HCT116 (cell line): ENCODE measurements at regions not wholly inside any gene's neighbourhood (a gene's known extent, or its start where the extent isn't known, plus 50 kb on each side); places are given as distances from the start of the nearest gene placed in this dataset.

ENCODE experiments used
- ATAC-seq: fragments of 200-7000 bp; cut with Tn5 transposase; 2 replicates; pipeline ENCODE4 v1.9.1; 2020; ENCODE audit warnings: mild to moderate bottlenecking, moderate library complexity
- BruUV-seq: library from RNA; stranded (reverse); fragments of 400-500 nt; replicated peaks from 2 replicates; lab custom pipeline; 2021; lab: Mats Ljungman, UMichigan
- CTCF ChIA-PET: fragments of 300-600 bp; sonication (Branson Sonifier 250); formaldehyde crosslinking; loops from one replicate; lab custom pipeline; 2021; ENCODE audit warnings: antibody characterized with exemption; lab: Charles Lee
- POLR2A ChIA-PET: fragments of 300-600, 350-600 bp; sonication (Branson Sonifier 250); formaldehyde crosslinking; loops from one replicate; lab custom pipeline; 2021; ENCODE audit warnings: antibody characterized with exemption; lab: Charles Lee
- RAD21 ChIA-PET, 2 experiments: fragments of 300-600 bp; sonication (Branson Sonifier 250); formaldehyde crosslinking; loops; one replicate each; lab custom pipeline; 2023; ENCODE audit warnings: low total read pairs in 2 of 2; ENCODE audit not compliant: uncharacterized antibody in 2 of 2, unreplicated experiment in 2 of 2, low non-redundant PET in 1 of 2; lab: Charles Lee
- DNase-seq: peaks from one replicate; pipeline ENCODE4 v3.0.0-alpha.2; 2010; ENCODE audit warnings: low read depth, low spot score
- H2AFZ ChIP-seq: fragments of 200-600 bp; shearing (Covaris generic), sonication (generic); 2 replicates; pipeline ENCODE4 v1.6.1; 2017; ENCODE audit warnings: low read depth, mixed run types, mixed read lengths, antibody characterized with exemption, low read length; ENCODE audit not compliant: poor library complexity, severe bottlenecking
- H3K27ac ChIP-seq: 2 replicates; pipeline ENCODE4 v1.5.1; 2012; ENCODE audit warnings: low read depth, low read length
- H3K27me3 ChIP-seq: fragments of 200-600 bp; sonication (generic); 2 replicates; pipeline ENCODE4 v1.6.1; 2016; ENCODE audit warnings: mixed run types, low read length, mixed read lengths; ENCODE audit not compliant: insufficient read depth
- H3K36me3 ChIP-seq, 2 experiments: fragments of 200-500 bp in 1 of 2; fragments of 200-600 bp in 1 of 2; sonication (Bioruptor generic) in 1 of 2; sonication (generic) in 1 of 2; 2 replicates each; pipeline versions ENCODE4 v1.5.1 to v1.6.1; 2014 to 2016; ENCODE audit warnings: low read length in 2 of 2, inconsistent platforms in 1 of 2, mixed read lengths in 1 of 2, mixed run types in 1 of 2; ENCODE audit not compliant: insufficient read depth in 2 of 2, control insufficient read depth in 1 of 2
- H3K4me1 ChIP-seq, 2 experiments: fragments of 200-600 bp in 1 of 2; sonication (generic) in 1 of 2; 2 replicates each; pipeline versions ENCODE4 v1.5.1 to v1.6.1; 2012 to 2017; ENCODE audit warnings: low read length in 2 of 2, inconsistent platforms in 1 of 2, mild to moderate bottlenecking in 1 of 2, mixed read lengths in 1 of 2, mixed run types in 1 of 2, moderate library complexity in 1 of 2; ENCODE audit not compliant: insufficient read depth in 2 of 2, control insufficient read depth in 1 of 2
- H3K4me2 ChIP-seq: fragments of 200-600 bp; sonication (generic); 2 replicates; pipeline ENCODE4 v1.6.1; 2017; ENCODE audit warnings: mixed run types, low read length, mixed read lengths
- H3K4me3 ChIP-seq, 2 experiments: fragments of 200-600 bp in 1 of 2; sonication (generic) in 1 of 2; replicated peaks in 1 of 2; 2 replicates each; pipeline ENCODE4 v1.5.1; 2011 to 2016; ENCODE audit warnings: low read length in 2 of 2, control low read depth in 1 of 2, low read depth in 1 of 2, mild to moderate bottlenecking in 1 of 2, mixed read lengths in 1 of 2, mixed run types in 1 of 2
- H3K79me2 ChIP-seq: fragments of 200-600 bp; sonication (generic); 2 replicates; pipeline ENCODE4 v1.6.1; 2017; ENCODE audit warnings: mild to moderate bottlenecking, mixed run types, low read length, moderate library complexity, mixed read lengths; ENCODE audit not compliant: insufficient read depth
- H3K9ac ChIP-seq: fragments of 200-600 bp; sonication (generic); 2 replicates; pipeline ENCODE4 v1.6.1; 2016; ENCODE audit warnings: low read length, mixed read lengths
- H3K9me2 ChIP-seq: fragments of 200-600 bp; sonication (generic), shearing (Covaris generic); 2 replicates; pipeline ENCODE4 v1.6.1; 2017; ENCODE audit warnings: mixed run types, mild to moderate bottlenecking, moderate library complexity; ENCODE audit not compliant: insufficient read depth
- H3K9me3 ChIP-seq, 2 experiments: fragments of 200-500 bp in 1 of 2; fragments of 200-600 bp in 1 of 2; sonication (Bioruptor generic) in 1 of 2; sonication (generic) in 1 of 2; 2 replicates each; pipeline ENCODE4 v1.6.1; 2014 to 2017; ENCODE audit warnings: low read length in 2 of 2, mixed read lengths in 2 of 2, inconsistent platforms in 1 of 2, low read depth in 1 of 2, mild to moderate bottlenecking in 1 of 2, mixed run types in 1 of 2, moderate library complexity in 1 of 2; ENCODE audit not compliant: control insufficient read depth in 1 of 2, insufficient read depth in 1 of 2
- H4K20me1 ChIP-seq: fragments of 200-600 bp; sonication (generic), shearing (Covaris generic); 2 replicates; pipeline ENCODE4 v1.6.1; 2017; ENCODE audit warnings: mixed run types, mild to moderate bottlenecking, moderate library complexity; ENCODE audit not compliant: insufficient read depth
- CEBPB ChIP-seq: IDR thresholded peaks from 2 replicates; pipeline ENCODE4 v1.6.1; 2012; ENCODE audit warnings: low read depth
- EGR1 ChIP-seq: IDR thresholded peaks from 2 replicates; pipeline ENCODE4 v1.6.1; 2012; ENCODE audit warnings: low read depth
- EZH2 ChIP-seq: fragments of 200-600 bp; sonication (generic); IDR thresholded peaks from 2 replicates; pipeline ENCODE4 v1.6.1; 2017; ENCODE audit warnings: antibody characterized with exemption, mixed run types
- FOSL1 ChIP-seq: IDR thresholded peaks from 2 replicates; pipeline ENCODE4 v1.6.1; 2012; ENCODE audit warnings: low read depth
- JUND ChIP-seq: IDR thresholded peaks from 2 replicates; pipeline ENCODE4 v1.6.1; 2012
- RAD21 ChIP-seq: IDR thresholded peaks from 2 replicates; pipeline ENCODE4 v1.6.1; 2012; ENCODE audit warnings: low read depth, mild to moderate bottlenecking
- TCF7L2 ChIP-seq: IDR thresholded peaks from 2 replicates; pipeline ENCODE4 v1.7.0; 2011; ENCODE audit warnings: borderline replicate concordance, inconsistent platforms; ENCODE audit not compliant: insufficient read depth, insufficient read length; ENCODE audit errors: extremely low read depth
- ZFX ChIP-seq: fragments of 450-650 bp; IDR thresholded peaks from 2 replicates; pipeline ENCODE4 v1.6.1; 2017
- ZNF274 ChIP-seq: fragments of 200-500 bp; sonication (Bioruptor generic); IDR thresholded peaks from 2 replicates; pipeline ENCODE4 v1.6.1; 2014; ENCODE audit warnings: mild to moderate bottlenecking, low read depth, low read length, inconsistent platforms
- intact Hi-C: fragments of 100-400 bp; cut with micrococcal nuclease; formaldehyde crosslinking; loops from 2 replicates; pipeline ENCODE4 v1.10.0; 2022
- TF ChIP-seq, protein P1 (sequence below): IDR thresholded peaks from 2 replicates; pipeline ENCODE4 v1.6.1; 2012
- TF ChIP-seq, protein P2 (sequence below): IDR thresholded peaks from 2 replicates; pipeline ENCODE4 v1.6.1; 2011; ENCODE audit warnings: mild to moderate bottlenecking, low read length, moderate library complexity; ENCODE audit not compliant: insufficient replicate concordance; ENCODE audit errors: extremely low read depth

DNA sequence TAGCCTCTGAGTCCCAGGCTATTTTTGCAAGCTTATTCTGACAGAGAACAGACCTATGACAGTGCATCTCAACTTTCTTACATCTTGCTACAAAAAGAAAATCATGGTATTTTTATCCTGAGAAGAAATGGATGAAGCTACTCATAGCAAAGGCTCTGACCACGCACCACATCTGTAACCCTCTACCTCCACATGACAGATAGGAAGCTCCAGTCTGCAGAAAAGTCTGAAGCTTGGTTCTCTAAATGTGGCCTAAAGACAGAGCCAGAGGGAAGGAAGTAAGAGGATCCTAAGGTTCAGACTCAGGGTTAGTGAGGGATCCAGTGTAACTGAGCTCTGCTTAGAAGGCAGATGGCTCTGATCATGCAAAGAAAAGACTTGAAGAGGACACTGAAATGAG lies 58.4 kb upstream of the ABCB5 start:
- H3K9me2 ChIP-seq = no peaks in the 10 kb centered on the region
- intact Hi-C loops = no loop called here

GRCh38 chr7:20558963-20559716 lies 56.3 kb upstream of the ABCB5 start:
- DNase-seq (no peak), ATAC-seq (no peak)
- no peaks in the 10 kb centered on the region for H3K9me3 ChIP-seq
- no peak overlapping the region for H2AFZ ChIP-seq
- POLR2A ChIA-PET = no interaction called here
- H3K27ac ChIP-seq = no peak overlapping the region
- no peak overlapping the region for H3K9ac ChIP-seq
- H3K9me2 ChIP-seq = no peaks in the 10 kb centered on the region
- H3K36me3 ChIP-seq = no peaks in the 10 kb centered on the region
- intact Hi-C loops = no loop called here
- RAD21 ChIA-PET = no interaction called here
- H3K4me3 ChIP-seq = no peak overlapping the region
- H3K27me3 ChIP-seq = no peaks in the 10 kb centered on the region
- no peak overlapping the region for H3K4me2 ChIP-seq
- no TSS peak for BruUV-seq
- H4K20me1 ChIP-seq = no peaks in the 10 kb centered on the region
- no peaks in the 10 kb centered on the region; a peak in 1 of 4 replicates for H3K4me1 ChIP-seq
- no peaks in the 10 kb centered on the region for H3K79me2 ChIP-seq
- CTCF ChIA-PET = no interaction called here
- no peak for TF ChIP-seq TCF7L2
- no peak for TF ChIP-seq FOSL1
- TF ChIP-seq ZFX = no peak
- TF ChIP-seq CEBPB = no peak
- TF ChIP-seq, protein P1, sequence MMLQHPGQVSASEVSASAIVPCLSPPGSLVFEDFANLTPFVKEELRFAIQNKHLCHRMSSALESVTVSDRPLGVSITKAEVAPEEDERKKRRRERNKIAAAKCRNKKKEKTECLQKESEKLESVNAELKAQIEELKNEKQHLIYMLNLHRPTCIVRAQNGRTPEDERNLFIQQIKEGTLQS = no peak
- TF ChIP-seq JUND = no peak
- TF ChIP-seq, all 23 proteins: peak for 0

More for the DNA sequence above, 58.4 kb upstream of the ABCB5 start:
- ChIA-PET RAD21 (no interaction called here), CTCF (no interaction called here), POLR2A (no interaction called here)
- DNase-seq (no peak), ATAC-seq (no peak)
- no peaks in the 10 kb centered on the region; a peak in 1 of 4 replicates for H3K4me1 ChIP-seq
- H3K27ac ChIP-seq = no peak overlapping the region
- no peak overlapping the region for H2AFZ ChIP-seq
- H3K9ac ChIP-seq = no peak overlapping the region
- TF ChIP-seq, protein P2, sequence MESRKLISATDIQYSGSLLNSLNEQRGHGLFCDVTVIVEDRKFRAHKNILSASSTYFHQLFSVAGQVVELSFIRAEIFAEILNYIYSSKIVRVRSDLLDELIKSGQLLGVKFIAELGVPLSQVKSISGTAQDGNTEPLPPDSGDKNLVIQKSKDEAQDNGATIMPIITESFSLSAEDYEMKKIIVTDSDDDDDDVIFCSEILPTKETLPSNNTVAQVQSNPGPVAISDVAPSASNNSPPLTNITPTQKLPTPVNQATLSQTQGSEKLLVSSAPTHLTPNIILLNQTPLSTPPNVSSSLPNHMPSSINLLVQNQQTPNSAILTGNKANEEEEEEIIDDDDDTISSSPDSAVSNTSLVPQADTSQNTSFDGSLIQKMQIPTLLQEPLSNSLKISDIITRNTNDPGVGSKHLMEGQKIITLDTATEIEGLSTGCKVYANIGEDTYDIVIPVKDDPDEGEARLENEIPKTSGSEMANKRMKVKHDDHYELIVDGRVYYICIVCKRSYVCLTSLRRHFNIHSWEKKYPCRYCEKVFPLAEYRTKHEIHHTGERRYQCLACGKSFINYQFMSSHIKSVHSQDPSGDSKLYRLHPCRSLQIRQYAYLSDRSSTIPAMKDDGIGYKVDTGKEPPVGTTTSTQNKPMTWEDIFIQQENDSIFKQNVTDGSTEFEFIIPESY = no peak
- TF ChIP-seq ZFX (no peak), EZH2 (no peak), RAD21 (no peak), EGR1 (no peak), ZNF274 (no peak), TCF7L2 (no peak)
- H3K27me3 ChIP-seq = no peaks in the 10 kb centered on the region
- no peaks in the 10 kb centered on the region for H3K79me2 ChIP-seq
- H3K4me3 ChIP-seq = no peak overlapping the region
- no peak overlapping the region for H3K4me2 ChIP-seq
- no peaks in the 10 kb centered on the region for H3K36me3 ChIP-seq
- BruUV-seq = no TSS peak
- no peaks in the 10 kb centered on the region for H3K9me3 ChIP-seq
- H4K20me1 ChIP-seq = no peaks in the 10 kb centered on the region
